Naive thymus-derived CD8-positive, alpha-beta T cell (primary cell): ENCODE measurements at regions not wholly inside any gene's neighbourhood (a gene's known extent, or its start where the extent isn't known, plus 50 kb on each side); places are given as distances from the start of the nearest gene placed in this dataset.

Experiments
- ATAC-seq, 2 donors: fragments of 150-1000 bp; cut with Tn5 transposase in 1 of 2; sonication (Bioruptor Pico), chemical (Tn5 transposase) in 1 of 2; 1 replicate in 1 of 2; 2 replicates in 1 of 2; pipeline ENCODE4 v1.10.0; 2021; ENCODE audit warnings: mild to moderate bottlenecking in 2 of 2, moderate library complexity in 2 of 2
- POLR2A ChIA-PET: fragments of 350-600 bp; sonication (Branson Sonifier 250); formaldehyde crosslinking; loops from one replicate; lab custom pipeline; 2021; ENCODE audit warnings: antibody characterized with exemption; lab: Charles Lee
- DNase-seq, 10 donors: peaks; one replicate each; pipeline versions ENCODE4 v3.0.0 to v3.0.0-alpha.2; 2020 to 2022
- H3K27ac Mint-ChIP-seq, 10 donors: one replicate each; pipeline ENCODE4 v1.8.0; 2020 to 2022; ENCODE audit warnings: mild to moderate bottlenecking in 10 of 10, mixed read lengths in 10 of 10, moderate library complexity in 4 of 10, inconsistent platforms in 1 of 10
- H3K27me3 Mint-ChIP-seq, 5 donors: one replicate each; pipeline ENCODE4 v1.8.0; 2021 to 2022; ENCODE audit warnings: mixed read lengths in 5 of 5
- H3K36me3 Mint-ChIP-seq, 3 donors: one replicate each; pipeline ENCODE4 v1.8.0; 2020 to 2022; ENCODE audit warnings: mixed read lengths in 3 of 3, mild to moderate bottlenecking in 2 of 3, inconsistent platforms in 1 of 3
- H3K4me1 Mint-ChIP-seq, 4 donors: one replicate each; pipeline ENCODE4 v1.8.0; 2021 to 2022; ENCODE audit warnings: mixed read lengths in 4 of 4
- H3K4me3 Mint-ChIP-seq, 10 donors: one replicate each; pipeline ENCODE4 v1.8.0; 2020 to 2022; ENCODE audit warnings: mild to moderate bottlenecking in 10 of 10, mixed read lengths in 10 of 10, moderate library complexity in 6 of 10, inconsistent platforms in 1 of 10
- H3K9me3 Mint-ChIP-seq, 9 donors: one replicate each; pipeline ENCODE4 v1.8.0; 2020 to 2022; ENCODE audit warnings: mixed read lengths in 9 of 9, mild to moderate bottlenecking in 3 of 9, inconsistent platforms in 1 of 9, moderate library complexity in 1 of 9

GRCh38 chr2:188726626-188727247 is 247.4 kb upstream of the COL3A1 start:
- Mint-ChIP-seq H3K36me3 (no peaks in the 10 kb centered on the region), H3K27me3 (no peaks in the 10 kb centered on the region), H3K27ac (no peak overlapping the region), H3K9me3 (peaks cover 0 to 4% (median 0%) of the 10 kb centered on the region in 9 donors), H3K4me3 (no peak overlapping the region), H3K4me1 (no peaks in the 10 kb centered on the region)
- ATAC-seq: no peak
- POLR2A ChIA-PET: no interaction called here
- DNase-seq: no peak

DNA sequence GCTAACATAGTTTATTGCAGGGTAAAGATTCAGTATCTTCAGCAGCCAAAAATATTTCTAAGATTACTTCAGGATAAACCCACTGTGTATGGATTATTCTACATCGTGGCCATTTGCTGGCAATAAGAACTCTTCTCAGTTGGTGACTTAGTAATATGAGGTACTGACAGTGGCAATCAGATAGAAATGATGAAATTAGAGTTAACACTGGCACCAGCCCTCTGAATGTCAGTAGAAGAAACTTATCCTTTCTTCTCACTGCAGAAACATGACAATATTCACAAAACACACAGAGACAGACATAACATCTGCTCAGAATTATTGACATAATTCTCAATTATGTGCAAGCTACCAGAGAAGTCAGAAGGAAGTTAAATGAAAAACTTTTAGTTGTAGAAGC is 246.3 kb upstream of the COL3A1 start:
- no peak for DNase-seq
- peaks cover 0 to 3% (median 0%) of the 10 kb centered on the region in 9 donors for H3K9me3 Mint-ChIP-seq
- no peaks in the 10 kb centered on the region for H3K36me3 Mint-ChIP-seq
- H3K4me1 Mint-ChIP-seq: no peaks in the 10 kb centered on the region
- POLR2A ChIA-PET: no interaction called here
- no peak overlapping the region for H3K4me3 Mint-ChIP-seq
- H3K27me3 Mint-ChIP-seq: no peaks in the 10 kb centered on the region
- H3K27ac Mint-ChIP-seq: no peak overlapping the region
- ATAC-seq: no peak

DNA sequence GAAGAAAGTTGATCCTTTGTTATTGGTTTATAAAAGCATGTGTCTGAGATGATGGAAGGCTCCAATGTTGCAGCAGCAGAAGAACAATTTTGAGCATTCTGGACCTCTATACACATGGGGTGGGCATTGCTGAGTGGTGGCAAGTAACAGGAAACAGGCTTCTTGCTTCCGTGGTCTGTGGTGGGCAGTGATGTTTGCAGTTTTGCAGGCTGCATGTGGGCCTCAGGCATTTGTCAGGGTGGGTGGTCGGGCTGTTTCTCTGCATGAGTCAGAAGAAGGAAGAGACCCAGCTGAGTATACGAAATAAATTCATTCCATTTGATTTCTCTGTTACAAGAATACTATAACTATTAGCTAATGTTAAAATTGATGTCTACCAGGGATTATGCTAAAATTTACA is 239.5 kb upstream of the COL3A1 start:
- no peaks in the 10 kb centered on the region for H3K36me3 Mint-ChIP-seq
- no peak overlapping the region for H3K27ac Mint-ChIP-seq
- DNase-seq (no peak), ATAC-seq (no peak)
- no peaks in the 10 kb centered on the region for H3K4me1 Mint-ChIP-seq
- no peaks in the 10 kb centered on the region for H3K27me3 Mint-ChIP-seq
- POLR2A ChIA-PET: no interaction called here
- no peak overlapping the region for H3K4me3 Mint-ChIP-seq
- peaks cover 0 to 3% (median 0%) of the 10 kb centered on the region in 9 donors for H3K9me3 Mint-ChIP-seq

DNA sequence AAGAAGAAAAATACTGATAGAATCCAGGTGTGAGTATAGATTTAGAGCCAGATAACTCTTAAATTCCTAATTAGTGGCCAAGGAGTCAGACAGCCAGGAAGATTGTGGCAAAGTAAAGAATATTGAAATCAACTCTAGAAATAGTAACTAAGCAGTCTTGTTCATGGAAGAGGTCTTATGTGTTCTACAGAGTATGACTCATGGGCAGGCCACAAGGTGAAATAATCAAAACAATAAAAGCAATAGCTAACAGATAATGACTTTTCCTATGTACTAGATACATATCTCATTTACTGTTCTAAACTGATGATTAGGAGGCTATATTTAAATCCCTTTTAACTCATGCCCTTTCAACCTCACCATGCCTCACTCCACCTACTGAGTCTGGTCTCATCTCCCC is 227.4 kb upstream of the COL3A1 start:
- Mint-ChIP-seq H3K36me3 (no peaks in the 10 kb centered on the region), H3K4me3 (no peak overlapping the region), H3K9me3 (peaks cover 0 to 8% (median 0%) of the 10 kb centered on the region in 9 donors), H3K4me1 (no peaks in the 10 kb centered on the region), H3K27me3 (no peaks in the 10 kb centered on the region), H3K27ac (no peak overlapping the region)
- DNase-seq (no peak), ATAC-seq (no peak)
- POLR2A ChIA-PET: no interaction called here

- H3K36me3 Mint-ChIP-seq: no peaks in the 10 kb centered on the region
- H3K4me1 Mint-ChIP-seq: no peaks in the 10 kb centered on the region
- POLR2A ChIA-PET: no interaction called here
- H3K9me3 Mint-ChIP-seq: peaks cover 0 to 11% (median 5%) of the 10 kb centered on the region in 9 donors
- no peaks in the 10 kb centered on the region for H3K27me3 Mint-ChIP-seq
- DNase-seq: no peak
- H3K27ac Mint-ChIP-seq: no peak overlapping the region
- no peak overlapping the region for H3K4me3 Mint-ChIP-seq
- no peak for ATAC-seq
These were observed 222.4 kb upstream of the COL3A1 start for GRCh38 chr2:188751816-188752215.

GRCh38 chr2:188752311-188752710 is 221.9 kb upstream of the COL3A1 start:
- H3K4me3 Mint-ChIP-seq: no peak overlapping the region
- no peaks in the 10 kb centered on the region for H3K36me3 Mint-ChIP-seq
- H3K27me3 Mint-ChIP-seq: no peaks in the 10 kb centered on the region
- POLR2A ChIA-PET: no interaction called here
- ATAC-seq (no peak), DNase-seq (no peak)
- H3K27ac Mint-ChIP-seq: no peak overlapping the region
- H3K4me1 Mint-ChIP-seq: no peaks in the 10 kb centered on the region
- H3K9me3 Mint-ChIP-seq: peaks cover 0 to 16% (median 7%) of the 10 kb centered on the region in 9 donors

DNA sequence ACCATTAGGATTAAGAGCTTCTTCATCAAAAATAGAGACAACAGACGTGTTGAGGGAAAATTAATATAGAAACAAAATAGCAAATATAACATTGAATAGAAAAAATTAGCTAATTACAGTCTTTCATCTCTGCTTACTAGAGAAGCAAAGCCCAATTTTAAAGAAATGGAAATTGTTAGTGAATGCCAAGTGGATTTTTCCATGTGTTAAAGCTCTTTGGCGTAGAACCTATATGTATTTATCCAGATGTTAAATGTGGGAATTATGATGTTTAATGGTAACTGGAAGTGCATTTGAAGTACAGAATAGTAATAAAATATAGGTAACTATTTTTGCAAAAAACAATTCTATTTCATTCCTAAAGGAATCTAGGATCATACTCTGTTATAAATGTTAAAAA is 212.0 kb upstream of the COL3A1 start:
- ATAC-seq: no peak

DNA sequence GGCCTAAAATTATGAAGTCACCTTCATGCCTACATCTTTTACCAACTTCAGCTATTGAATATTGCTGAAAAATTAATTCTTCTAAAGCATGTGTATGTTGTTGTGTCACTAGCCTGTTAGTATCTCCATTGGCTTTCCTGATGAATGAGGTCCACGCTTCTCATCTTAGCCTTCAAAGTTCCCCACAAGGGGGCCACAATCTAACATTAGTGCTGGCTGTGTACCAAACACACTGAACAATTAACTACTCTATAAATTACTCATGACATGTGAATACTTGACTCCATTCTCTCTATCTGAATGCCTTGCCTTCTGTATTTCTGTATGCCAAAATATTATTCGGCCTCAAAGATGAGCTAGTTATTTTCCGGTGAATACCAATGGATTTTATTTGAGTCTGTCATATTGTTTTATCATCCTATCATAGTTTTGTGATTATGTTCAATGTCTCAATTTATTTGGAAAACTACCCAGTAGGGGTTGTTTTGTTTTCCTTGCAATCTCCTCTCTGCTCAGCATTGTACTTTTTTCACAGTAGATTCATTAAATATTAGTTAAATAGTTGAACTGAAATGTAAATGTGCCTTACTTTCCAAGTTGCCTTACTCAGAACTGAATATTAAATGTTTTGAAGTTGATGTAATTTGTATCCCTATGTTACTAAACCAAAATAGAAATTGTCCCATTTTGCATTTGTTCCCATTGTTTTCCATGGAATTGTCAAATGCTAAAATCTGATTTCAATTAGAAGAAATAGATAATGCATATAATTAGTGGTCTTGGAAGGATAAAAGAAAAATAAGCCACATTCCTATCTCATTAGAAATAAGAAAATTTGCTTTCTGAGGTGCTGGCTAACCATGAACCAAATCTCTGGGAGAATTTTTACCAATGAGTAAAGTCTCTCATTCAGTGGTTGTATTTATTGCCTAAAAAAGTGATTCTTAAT is 208.4 kb upstream of the COL3A1 start:
- DNase-seq: no peak
- Mint-ChIP-seq H3K4me3 (no peak overlapping the region), H3K27ac (no peak overlapping the region), H3K9me3 (peaks cover 0 to 3% (median 0%) of the 10 kb centered on the region in 9 donors), H3K36me3 (no peaks in the 10 kb centered on the region), H3K27me3 (peaks cover 0 to 4% (median 0%) of the 10 kb centered on the region in 5 donors), H3K4me1 (no peaks in the 10 kb centered on the region)
- no peak for ATAC-seq
- POLR2A ChIA-PET: no interaction called here

More for the DNA sequence above, 212.0 kb upstream of the COL3A1 start:
- Mint-ChIP-seq H3K36me3 (no peaks in the 10 kb centered on the region), H3K4me1 (no peaks in the 10 kb centered on the region), H3K27me3 (no peaks in the 10 kb centered on the region), H3K4me3 (no peak overlapping the region), H3K27ac (no peak overlapping the region), H3K9me3 (peaks cover 0 to 18% (median 5%) of the 10 kb centered on the region in 9 donors)
- no peak for DNase-seq
- POLR2A ChIA-PET: no interaction called here

DNA sequence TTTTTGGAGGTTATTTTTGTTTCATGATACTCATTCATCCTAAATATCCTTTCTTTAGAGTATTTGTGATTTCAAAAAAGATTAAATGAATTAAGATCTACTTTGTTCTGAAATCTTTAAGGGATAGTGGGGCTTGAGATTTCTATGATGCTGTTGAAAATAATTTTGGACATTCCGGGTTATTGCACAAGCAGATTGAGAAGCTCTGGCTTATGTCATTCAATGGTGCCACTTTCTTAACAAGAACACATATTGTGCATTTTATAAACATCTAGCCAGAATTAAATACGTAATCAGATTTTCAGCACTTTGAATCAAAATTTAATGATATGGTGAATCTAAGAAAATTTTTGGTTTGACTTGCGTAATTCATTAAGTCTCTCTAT is 207.7 kb upstream of the COL3A1 start:
- Mint-ChIP-seq H3K36me3 (no peaks in the 10 kb centered on the region), H3K4me1 (no peaks in the 10 kb centered on the region)
- POLR2A ChIA-PET: no interaction called here

DNA sequence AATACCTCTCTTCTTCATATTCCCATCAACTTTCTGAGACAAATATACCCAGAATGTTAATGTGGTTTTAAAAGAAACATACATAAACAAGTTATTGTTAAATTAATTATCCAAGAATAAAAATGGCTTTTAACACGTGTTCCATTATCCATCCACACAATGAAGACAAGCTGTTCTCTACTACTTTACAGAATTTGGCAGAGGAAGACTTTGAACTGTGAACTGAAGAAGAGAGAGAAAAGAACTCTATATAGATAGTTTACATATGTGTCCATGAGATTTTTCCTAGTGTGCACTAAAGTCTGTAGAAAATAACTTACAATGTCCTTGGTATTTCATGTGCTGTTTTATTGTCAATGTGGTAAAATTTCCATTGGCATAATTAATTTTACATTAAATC is 207.0 kb upstream of the COL3A1 start:
- no peak overlapping the region for H3K27ac Mint-ChIP-seq
- POLR2A ChIA-PET: no interaction called here

More for the DNA sequence above, 207.7 kb upstream of the COL3A1 start:
- H3K27ac Mint-ChIP-seq: no peak overlapping the region
- peaks cover 0 to 3% (median 0%) of the 10 kb centered on the region in 9 donors for H3K9me3 Mint-ChIP-seq
- DNase-seq (no peak), ATAC-seq (no peak)
- H3K4me3 Mint-ChIP-seq: no peak overlapping the region
- peaks cover 0 to 4% (median 0%) of the 10 kb centered on the region in 5 donors for H3K27me3 Mint-ChIP-seq

DNA sequence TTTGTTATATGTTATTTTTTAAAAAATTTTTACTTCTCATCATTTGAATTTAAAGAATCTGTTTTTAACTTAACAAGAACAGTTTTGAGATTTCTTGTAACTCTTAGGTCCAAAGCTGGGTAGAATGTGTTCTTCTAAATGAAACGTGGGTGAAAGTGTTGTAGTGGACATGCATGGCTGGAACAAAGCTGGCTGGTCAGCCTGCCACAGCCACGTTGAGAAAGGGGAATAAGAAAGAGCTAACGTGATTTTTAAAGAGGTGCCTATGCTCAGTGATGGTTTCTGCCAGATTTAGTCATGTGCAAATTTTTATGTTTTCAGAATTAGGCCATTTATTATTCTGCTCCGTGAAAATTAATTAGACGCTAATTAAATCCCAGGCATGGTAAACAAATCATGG is 203.9 kb upstream of the COL3A1 start:
- no peak for DNase-seq
- Mint-ChIP-seq H3K27me3 (peaks cover 0 to 10% (median 0%) of the 10 kb centered on the region in 5 donors), H3K4me1 (no peaks in the 10 kb centered on the region), H3K36me3 (no peaks in the 10 kb centered on the region), H3K4me3 (no peak overlapping the region), H3K9me3 (peaks cover 0 to 3% (median 0%) of the 10 kb centered on the region in 9 donors), H3K27ac (no peak overlapping the region)
- POLR2A ChIA-PET: no interaction called here
- no peak for ATAC-seq

More for the DNA sequence above, 207.0 kb upstream of the COL3A1 start:
- no peak for DNase-seq
- Mint-ChIP-seq H3K4me1 (no peaks in the 10 kb centered on the region), H3K36me3 (no peaks in the 10 kb centered on the region), H3K4me3 (no peak overlapping the region), H3K9me3 (peaks cover 0 to 3% (median 0%) of the 10 kb centered on the region in 9 donors), H3K27me3 (peaks cover 0 to 7% (median 0%) of the 10 kb centered on the region in 5 donors)
- no peak for ATAC-seq

- no peaks in the 10 kb centered on the region for H3K36me3 Mint-ChIP-seq
- no peak for DNase-seq
- H3K9me3 Mint-ChIP-seq: peaks cover 0 to 3% (median 0%) of the 10 kb centered on the region in 9 donors
- H3K27me3 Mint-ChIP-seq: peaks cover 0 to 10% (median 0%) of the 10 kb centered on the region in 5 donors
- no peak for ATAC-seq
- no peak overlapping the region for H3K4me3 Mint-ChIP-seq
- H3K27ac Mint-ChIP-seq: no peak overlapping the region
- H3K4me1 Mint-ChIP-seq: no peaks in the 10 kb centered on the region
- POLR2A ChIA-PET: no interaction called here
These were observed 201.1 kb upstream of the COL3A1 start for GRCh38 chr2:188773075-188773474.

GRCh38 chr2:188776634-188777033 is 197.5 kb upstream of the COL3A1 start:
- Mint-ChIP-seq H3K36me3 (no peaks in the 10 kb centered on the region), H3K27ac (no peak overlapping the region), H3K4me1 (no peaks in the 10 kb centered on the region), H3K4me3 (no peak overlapping the region), H3K27me3 (peaks cover 0 to 9% (median 0%) of the 10 kb centered on the region in 5 donors), H3K9me3 (peaks cover 0 to 3% (median 0%) of the 10 kb centered on the region in 9 donors)
- DNase-seq (no peak), ATAC-seq (no peak)
- POLR2A ChIA-PET: no interaction called here
